ENCODE measurements at regions not wholly inside any gene's neighbourhood (a gene's known extent, or its start where the extent isn't known, plus 50 kb on each side); places are given as distances from the start of the nearest gene placed in this dataset.

- H2AFZ ChIP-seq (ENCODE audit: low read depth, low read length) = no peak overlapping the region
- H3K79me2 ChIP-seq (ENCODE audit: control insufficient read depth, insufficient read depth, low read length) = no peaks in the 10 kb centered on the region
- peaks cover 4% of the 10 kb centered on the region for H3K9me3 ChIP-seq (replicated peaks; ENCODE audit: control insufficient read depth, insufficient read depth, low read length)
- FAIRE-seq (no peak), DNase-seq (ENCODE audit: low read depth, low spot score) (no peak)
- no peaks in the 10 kb centered on the region for H3K9me1 ChIP-seq (replicated peaks; ENCODE audit: control insufficient read depth, extremely low read depth, insufficient read depth, low read length)
- no TSS peak for BruUV-seq (replicated peaks)
- H4K20me1 ChIP-seq (replicated peaks; ENCODE audit: control insufficient read depth, extremely low read depth, insufficient read depth, low read length) = no peaks in the 10 kb centered on the region
- H3K27ac ChIP-seq (ENCODE audit: insufficient read depth, low read depth, low read length) = no peak overlapping the region
- no peak for TF ChIP-seq GATA2 (IDR thresholded peaks at IDR 0.05; ENCODE audit: insufficient read depth, insufficient read length, low read depth, low read length)
- TF ChIP-seq POLR2AphosphoS5 (IDR thresholded peaks at IDR 0.05; ENCODE audit: insufficient read depth, low read depth, low read length) = no peak
- no peak for TF ChIP-seq POLR2A (IDR thresholded peaks at IDR 0.05; ENCODE audit: low read depth, low read length)
- no peak overlapping the region for H3K4me2 ChIP-seq (ENCODE audit: insufficient read depth, low read length)
- H3K36me3 ChIP-seq (ENCODE audit: control insufficient read depth in 2 of 2, extremely low read depth in 1 of 2, insufficient read depth in 2 of 2, low read length in 2 of 2) = no peaks in the 10 kb centered on the region
- dilution Hi-C loops (cut with MboI; ENCODE audit: extremely low pct_ligation_motif_present, low sequenced_read_pairs) (no loop called here), intact Hi-C loops (cut with micrococcal nuclease) (no loop called here)
- H3K27me3 ChIP-seq (ENCODE audit: control insufficient read depth in 2 of 2, insufficient read depth in 2 of 2, low read length in 2 of 2) = no peaks in the 10 kb centered on the region
- CTCF ChIA-PET = no interaction called here
- H3K4me1 ChIP-seq (ENCODE audit: control insufficient read depth, extremely low read depth, insufficient read depth, low read length) = no peaks in the 10 kb centered on the region
- no peak overlapping the region for H3K9ac ChIP-seq (replicated peaks; ENCODE audit: extremely low read depth, insufficient read depth, low read length)
- no peak overlapping the region for H3K4me3 ChIP-seq (replicated peaks in 1 of 3; ENCODE audit: insufficient read depth in 1 of 3, low read depth in 1 of 3, low read length in 3 of 3)
- POLR2A ChIA-PET = no interaction called here
Observed at GRCh38 chr5:8491254-8491653, 622.3 kb downstream of the MTRR start.

DNA sequence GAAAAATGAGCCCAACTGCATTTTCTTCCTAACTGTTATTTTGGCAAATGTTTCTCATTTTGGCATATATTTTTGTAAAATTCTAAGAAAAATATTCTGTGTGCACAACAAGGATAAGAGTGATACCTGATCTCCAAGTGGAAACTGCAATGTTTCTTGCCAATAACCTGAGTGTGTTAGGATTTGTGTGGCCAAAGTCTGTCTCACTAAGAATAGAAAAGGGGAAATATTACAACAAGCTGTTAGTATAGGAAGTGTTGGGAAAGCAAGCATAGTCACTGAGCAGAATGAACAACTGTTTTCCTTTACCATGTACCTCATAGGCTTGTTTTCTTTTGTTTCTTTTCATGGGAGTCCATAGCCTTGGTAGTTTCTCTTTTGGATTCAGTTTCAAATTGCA is 624.2 kb downstream of the MTRR start:
- H3K9me1 ChIP-seq (replicated peaks; ENCODE audit: control insufficient read depth, extremely low read depth, insufficient read depth, low read length) = no peaks in the 10 kb centered on the region
- no peaks in the 10 kb centered on the region for H3K4me1 ChIP-seq (ENCODE audit: control insufficient read depth, extremely low read depth, insufficient read depth, low read length)
- ChIA-PET CTCF (no interaction called here), POLR2A (no interaction called here)
- no peak overlapping the region for H3K9ac ChIP-seq (replicated peaks; ENCODE audit: extremely low read depth, insufficient read depth, low read length)
- dilution Hi-C loops (cut with MboI; ENCODE audit: extremely low pct_ligation_motif_present, low sequenced_read_pairs) = no loop called here
- DNase-seq (ENCODE audit: low read depth, low spot score) = no peak
- no peak overlapping the region for H3K27ac ChIP-seq (ENCODE audit: insufficient read depth, low read depth, low read length)
- H3K79me2 ChIP-seq (ENCODE audit: control insufficient read depth, insufficient read depth, low read length) = no peaks in the 10 kb centered on the region
- no peaks in the 10 kb centered on the region for H3K36me3 ChIP-seq (ENCODE audit: control insufficient read depth in 2 of 2, extremely low read depth in 1 of 2, insufficient read depth in 2 of 2, low read length in 2 of 2)
- H3K4me3 ChIP-seq (replicated peaks in 1 of 3; ENCODE audit: insufficient read depth in 1 of 3, low read depth in 1 of 3, low read length in 3 of 3) = no peak overlapping the region
- H3K9me3 ChIP-seq (replicated peaks; ENCODE audit: control insufficient read depth, insufficient read depth, low read length) = peaks cover 4% of the 10 kb centered on the region
- no peaks in the 10 kb centered on the region for H3K27me3 ChIP-seq (ENCODE audit: control insufficient read depth in 2 of 2, insufficient read depth in 2 of 2, low read length in 2 of 2)
- H2AFZ ChIP-seq (ENCODE audit: low read depth, low read length) = no peak overlapping the region
- intact Hi-C loops (cut with micrococcal nuclease) = no loop called here
- TF ChIP-seq POLR2A (IDR thresholded peaks at IDR 0.05; ENCODE audit: low read depth, low read length) (no peak), FOS (IDR thresholded peaks at IDR 0.05; ENCODE audit: borderline replicate concordance, insufficient read depth, low read length) (no peak), POLR2AphosphoS5 (IDR thresholded peaks at IDR 0.05; ENCODE audit: insufficient read depth, low read depth, low read length) (no peak)
- H4K20me1 ChIP-seq (replicated peaks; ENCODE audit: control insufficient read depth, extremely low read depth, insufficient read depth, low read length) = no peaks in the 10 kb centered on the region
- H3K4me2 ChIP-seq (ENCODE audit: insufficient read depth, low read length) = no peak overlapping the region
- no TSS peak for BruUV-seq (replicated peaks)
- no peak for FAIRE-seq

Measured in endothelial cell of umbilical vein (primary cell).